ENCODE measurements at regions not wholly inside any gene's neighbourhood (a gene's known extent, or its start where the extent isn't known, plus 50 kb on each side); places are given as distances from the start of the nearest gene placed in this dataset.

- DNase-seq, result no peak
These were observed 467.3 kb upstream of the CLINT1 start for GRCh38 chr5:158326256-158326655.

GRCh38 chr5:158324236-158324635, 465.3 kb upstream of the CLINT1 start:
- DNase-seq, result peak; percentile 83

- DNase-seq, result no peak
These were observed 463.7 kb upstream of the CLINT1 start for GRCh38 chr5:158322620-158323019.

GRCh38 chr5:158320934-158321333, 462.0 kb upstream of the CLINT1 start:
- DNase-seq, result no peak

- DNase-seq, result no peak
These were observed 461.3 kb upstream of the CLINT1 start for GRCh38 chr5:158320178-158320674.

GRCh38 chr5:158317507-158317906, 458.6 kb upstream of the CLINT1 start:
- DNase-seq, result no peak

- DNase-seq, result no peak
These were observed 455.0 kb upstream of the CLINT1 start for GRCh38 chr5:158313733-158314464.

- DNase-seq, result no peak
These were observed 454.2 kb upstream of the CLINT1 start for GRCh38 chr5:158313027-158313732.

- no peak for DNase-seq
These were observed 450.3 kb upstream of the CLINT1 start for GRCh38 chr5:158309088-158309807.

GRCh38 chr5:158308429-158309025, 449.6 kb upstream of the CLINT1 start:
- no peak for DNase-seq

- no peak for DNase-seq
These were observed 446.9 kb upstream of the CLINT1 start for GRCh38 chr5:158305861-158306260.

- no peak for DNase-seq
These were observed 445.7 kb upstream of the CLINT1 start for GRCh38 chr5:158304607-158305006.

- DNase-seq, result no peak
These were observed 444.9 kb upstream of the CLINT1 start for GRCh38 chr5:158303883-158304282.

- no peak for DNase-seq
These were observed 444.3 kb upstream of the CLINT1 start for GRCh38 chr5:158303275-158303674.

GRCh38 chr5:158302029-158302428, 443.1 kb upstream of the CLINT1 start:
- no peak for DNase-seq

- no peak for DNase-seq
These were observed 442.2 kb upstream of the CLINT1 start for GRCh38 chr5:158301186-158301585.

GRCh38 chr5:158300256-158300655, 441.3 kb upstream of the CLINT1 start:
- DNase-seq, result no peak

- DNase-seq, result no peak
These were observed 438.1 kb upstream of the CLINT1 start for GRCh38 chr5:158297002-158297527.

GRCh38 chr5:158294701-158295100, 435.8 kb upstream of the CLINT1 start:
- DNase-seq, result no peak

- DNase-seq, result no peak
These were observed 434.0 kb upstream of the CLINT1 start for GRCh38 chr5:158292981-158293380.

- DNase-seq, result no peak
These were observed 431.0 kb upstream of the CLINT1 start for GRCh38 chr5:158289967-158290366.

GRCh38 chr5:158288272-158288657, 429.3 kb upstream of the CLINT1 start:
- peak; percentile 54 for DNase-seq

Measured in DMS53 (cell line).